ENCODE measurements at regions not wholly inside any gene's neighbourhood (a gene's known extent, or its start where the extent isn't known, plus 50 kb on each side); places are given as distances from the start of the nearest gene placed in this dataset.

DNA sequence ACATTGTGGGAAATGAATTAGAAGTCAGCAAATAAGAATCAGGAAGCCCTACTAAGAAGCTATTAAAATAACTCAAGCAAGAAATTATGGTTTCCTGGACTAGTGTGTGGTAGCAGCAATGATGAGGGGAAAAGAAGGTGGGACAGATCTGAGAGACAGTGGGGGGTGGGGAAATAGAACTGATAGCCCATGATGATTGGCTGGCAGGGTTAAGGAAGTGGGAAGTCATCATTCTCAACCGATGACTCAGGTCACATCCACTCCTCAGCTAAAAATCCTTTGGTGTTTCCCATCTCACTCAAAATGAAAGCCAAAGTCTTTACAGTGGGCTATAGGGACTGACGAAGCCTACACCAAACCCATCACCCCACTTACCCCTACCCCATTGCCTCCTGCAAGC is 153.9 kb upstream of the ARHGEF26 start:
- TF ChIP-seq, protein P1, sequence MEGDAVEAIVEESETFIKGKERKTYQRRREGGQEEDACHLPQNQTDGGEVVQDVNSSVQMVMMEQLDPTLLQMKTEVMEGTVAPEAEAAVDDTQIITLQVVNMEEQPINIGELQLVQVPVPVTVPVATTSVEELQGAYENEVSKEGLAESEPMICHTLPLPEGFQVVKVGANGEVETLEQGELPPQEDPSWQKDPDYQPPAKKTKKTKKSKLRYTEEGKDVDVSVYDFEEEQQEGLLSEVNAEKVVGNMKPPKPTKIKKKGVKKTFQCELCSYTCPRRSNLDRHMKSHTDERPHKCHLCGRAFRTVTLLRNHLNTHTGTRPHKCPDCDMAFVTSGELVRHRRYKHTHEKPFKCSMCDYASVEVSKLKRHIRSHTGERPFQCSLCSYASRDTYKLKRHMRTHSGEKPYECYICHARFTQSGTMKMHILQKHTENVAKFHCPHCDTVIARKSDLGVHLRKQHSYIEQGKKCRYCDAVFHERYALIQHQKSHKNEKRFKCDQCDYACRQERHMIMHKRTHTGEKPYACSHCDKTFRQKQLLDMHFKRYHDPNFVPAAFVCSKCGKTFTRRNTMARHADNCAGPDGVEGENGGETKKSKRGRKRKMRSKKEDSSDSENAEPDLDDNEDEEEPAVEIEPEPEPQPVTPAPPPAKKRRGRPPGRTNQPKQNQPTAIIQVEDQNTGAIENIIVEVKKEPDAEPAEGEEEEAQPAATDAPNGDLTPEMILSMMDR (IDR thresholded peaks at IDR 0.05; ENCODE audit: low read depth, low read length), result no peak
- TF ChIP-seq EZH2phosphoT487 (IDR thresholded peaks at IDR 0.05; ENCODE audit: low read depth), result no peak
